ENCODE measurements at regions not wholly inside any gene's neighbourhood (a gene's known extent, or its start where the extent isn't known, plus 50 kb on each side); places are given as distances from the start of the nearest gene placed in this dataset.

DNA sequence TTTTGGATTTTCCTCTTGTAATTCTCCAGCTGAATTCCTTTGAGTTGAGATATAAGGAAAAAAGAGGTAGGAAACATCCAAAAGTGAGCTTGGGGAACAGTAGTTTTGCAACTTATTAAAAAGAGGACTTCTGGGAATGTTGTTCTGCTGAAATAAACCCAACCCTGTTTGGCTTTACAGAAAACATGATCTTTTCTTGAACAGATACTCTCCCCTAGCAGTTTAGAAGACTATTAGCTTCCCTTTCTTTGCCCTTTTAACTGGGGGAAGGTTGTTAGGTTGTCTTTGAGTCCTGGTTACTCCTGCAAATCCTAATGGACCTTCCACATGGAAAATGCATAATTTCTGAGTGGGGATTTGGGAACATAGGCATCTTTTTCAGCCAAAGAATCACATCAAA, 168.7 kb upstream of the RPS23 start:
- in situ Hi-C loops (cut with MboI) (no loop called here), intact Hi-C loops (cut with micrococcal nuclease) (no loop called here)
- Histone ChIP-seq H3K27me3 (ENCODE audit: control insufficient read depth in 2 of 2, insufficient read depth in 2 of 2, low read length in 2 of 2) (no peaks in the 10 kb centered on the region), H3K79me2 (ENCODE audit: control insufficient read depth, insufficient read depth, low read length) (no peaks in the 10 kb centered on the region; the same call in 2 of the 3 replicates), H3K4me2 (ENCODE audit: insufficient read depth, low read length) (no peak overlapping the region), H3K9me1 (ENCODE audit: control insufficient read depth, insufficient read depth, low read length) (no peaks in the 10 kb centered on the region), H2AFZ (ENCODE audit: low read depth, low read length) (no peak overlapping the region), H4K20me1 (replicated peaks; ENCODE audit: control insufficient read depth, insufficient read depth, low read length) (no peaks in the 10 kb centered on the region), H3K4me3 (no peak overlapping the region), H3K27ac (ENCODE audit: extremely low read depth, low read depth, low read length) (no peak overlapping the region), H3K4me1 (replicated peaks in 1 of 2; ENCODE audit: control insufficient read depth in 2 of 2, insufficient read depth in 2 of 2, low read length in 2 of 2) (peaks cover 0 to 20% of the 10 kb centered on the region in 2 experiments; a peak in 3 of 5 replicates), H3K9ac (ENCODE audit: insufficient read depth in 1 of 2, low read depth in 2 of 2, low read length in 2 of 2) (no peak overlapping the region), H3K36me3 (ENCODE audit: control insufficient read depth, insufficient read depth, low read length) (no peaks in the 10 kb centered on the region; the same call in 2 of the 3 replicates), H3K9me3 (replicated peaks; ENCODE audit: control insufficient read depth, insufficient read depth, low read depth, low read length) (no peaks in the 10 kb centered on the region)
- no peak for DNase-seq (ENCODE audit: extremely low read depth in 1 of 4, low spot score in 3 of 4)
- TF ChIP-seq ARID3B (CRISPR knock-in tag; IDR thresholded peaks at IDR 0.05; ENCODE audit: borderline replicate concordance) (no peak), PHTF2 (CRISPR knock-in tag; IDR thresholded peaks at IDR 0.05) (no peak), MED1 (CRISPR knock-in tag; IDR thresholded peaks at IDR 0.05; ENCODE audit: borderline replicate concordance) (no peak), SMARCA4 (IDR thresholded peaks at IDR 0.05) (no peak), ZNF165 (CRISPR knock-in tag; IDR thresholded peaks at IDR 0.05; ENCODE audit: borderline replicate concordance) (no peak), SMAD1 (IDR thresholded peaks at IDR 0.05; ENCODE audit: low read depth, low read length, partially characterized antibody) (no peak), HLTF (IDR thresholded peaks at IDR 0.05) (no peak), IRF1 (CRISPR knock-in tag; IDR thresholded peaks at IDR 0.05; ENCODE audit: borderline replicate concordance) (no peak), ATF7 (IDR thresholded peaks at IDR 0.05) (no peak), ZNF77 (CRISPR knock-in tag; IDR thresholded peaks at IDR 0.05) (no peak), RBM34 (IDR thresholded peaks at IDR 0.05; ENCODE audit: borderline replicate concordance, insufficient read depth, low read length) (no peak), ZNF408 (CRISPR knock-in tag; IDR thresholded peaks at IDR 0.05; ENCODE audit: low read depth) (no peak), ZNF347 (CRISPR knock-in tag; IDR thresholded peaks at IDR 0.05; ENCODE audit: low read depth) (no peak), HINFP (tag; conservative IDR thresholded peaks at IDR 0.05; ENCODE audit: low read depth) (no peak)
- TF ChIP-seq, protein P1, sequence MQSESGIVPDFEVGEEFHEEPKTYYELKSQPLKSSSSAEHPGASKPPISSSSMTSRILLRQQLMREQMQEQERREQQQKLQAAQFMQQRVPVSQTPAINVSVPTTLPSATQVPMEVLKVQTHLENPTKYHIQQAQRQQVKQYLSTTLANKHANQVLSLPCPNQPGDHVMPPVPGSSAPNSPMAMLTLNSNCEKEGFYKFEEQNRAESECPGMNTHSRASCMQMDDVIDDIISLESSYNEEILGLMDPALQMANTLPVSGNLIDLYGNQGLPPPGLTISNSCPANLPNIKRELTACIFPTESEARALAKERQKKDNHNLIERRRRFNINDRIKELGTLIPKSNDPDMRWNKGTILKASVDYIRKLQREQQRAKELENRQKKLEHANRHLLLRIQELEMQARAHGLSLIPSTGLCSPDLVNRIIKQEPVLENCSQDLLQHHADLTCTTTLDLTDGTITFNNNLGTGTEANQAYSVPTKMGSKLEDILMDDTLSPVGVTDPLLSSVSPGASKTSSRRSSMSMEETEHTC (IDR thresholded peaks at IDR 0.05), result no peak
- TF ChIP-seq, protein P2, sequence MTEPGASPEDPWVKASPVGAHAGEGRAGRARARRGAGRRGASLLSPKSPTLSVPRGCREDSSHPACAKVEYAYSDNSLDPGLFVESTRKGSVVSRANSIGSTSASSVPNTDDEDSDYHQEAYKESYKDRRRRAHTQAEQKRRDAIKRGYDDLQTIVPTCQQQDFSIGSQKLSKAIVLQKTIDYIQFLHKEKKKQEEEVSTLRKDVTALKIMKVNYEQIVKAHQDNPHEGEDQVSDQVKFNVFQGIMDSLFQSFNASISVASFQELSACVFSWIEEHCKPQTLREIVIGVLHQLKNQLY (CRISPR knock-in tag; conservative IDR thresholded peaks at IDR 0.05), result no peak
- CTCF ChIA-PET (ENCODE audit: low intra/inter-chr PET ratio), result no interaction called here
- POLR2A ChIA-PET, result interaction anchor here (0.9 kb wide), 1 partner anchor 11 kb away, joined by 3 read pairs; no protein-coding TSS in a partner anchor
- no peak for ATAC-seq
- no peak for FAIRE-seq
- no TSS peak for BruUV-seq (replicated peaks)
